Colon (tissue), 2 donors: ENCODE measurements at regions not wholly inside any gene's neighbourhood (a gene's known extent, or its start where the extent isn't known, plus 50 kb on each side); places are given as distances from the start of the nearest gene placed in this dataset.

ENCODE experiments used
- FAIRE-seq: peaks from 2 replicates; lab custom pipeline; 2012; peaks lifted over from hg19 to GRCh38; lab: Jason Lieb, UNC
- donor health status: control.
- donor health status: control.

- FAIRE-seq = no peak
Observed at GRCh38 chr12:107320929-107321631, 227.7 kb upstream of the CRY1 start.

- no peak for FAIRE-seq
Observed at GRCh38 chr12:107322063-107322462, 228.7 kb upstream of the CRY1 start.

- FAIRE-seq = no peak
Observed at GRCh38 chr12:107325075-107325608, 231.8 kb upstream of the CRY1 start.

GRCh38 chr12:107326237-107326636 lies 232.9 kb upstream of the CRY1 start:
- no peak for FAIRE-seq

- FAIRE-seq = no peak
Observed at GRCh38 chr12:107327651-107328182, 234.4 kb upstream of the CRY1 start.

GRCh38 chr12:107328442-107329133 lies 235.2 kb upstream of the CRY1 start:
- FAIRE-seq = no peak

GRCh38 chr12:107329569-107330324 lies 236.4 kb upstream of the CRY1 start:
- FAIRE-seq = no peak

GRCh38 chr12:107330831-107331431 lies 237.6 kb upstream of the CRY1 start:
- FAIRE-seq = no peak

GRCh38 chr12:107331471-107331870 lies 238.1 kb upstream of the CRY1 start:
- FAIRE-seq = no peak

- FAIRE-seq = no peak
Observed at GRCh38 chr12:107331912-107332311, 238.6 kb upstream of the CRY1 start.

- FAIRE-seq = no peak
Observed at GRCh38 chr12:107332743-107333142, 239.4 kb upstream of the CRY1 start.

GRCh38 chr12:107335802-107336570 lies 242.6 kb upstream of the CRY1 start:
- FAIRE-seq = no peak

GRCh38 chr12:107336695-107337094 lies 243.3 kb upstream of the CRY1 start:
- FAIRE-seq = no peak

GRCh38 chr12:107337346-107338095 lies 244.2 kb upstream of the CRY1 start:
- FAIRE-seq = no peak

GRCh38 chr12:107339487-107339886 lies 246.1 kb upstream of the CRY1 start:
- no peak for FAIRE-seq

- no peak for FAIRE-seq
Observed at GRCh38 chr12:107339932-107340331, 246.6 kb upstream of the CRY1 start.

GRCh38 chr12:107340898-107341297 lies 247.5 kb upstream of the CRY1 start:
- FAIRE-seq = no peak

GRCh38 chr12:107344035-107344808 lies 250.9 kb upstream of the CRY1 start:
- FAIRE-seq = no peak

GRCh38 chr12:107347261-107347660 lies 253.9 kb upstream of the CRY1 start:
- FAIRE-seq = no peak
